Prostate gland (tissue), 2 donors: ENCODE measurements at regions not wholly inside any gene's neighbourhood (a gene's known extent, or its start where the extent isn't known, plus 50 kb on each side); places are given as distances from the start of the nearest gene placed in this dataset.

ENCODE experiments used
- POLR2A ChIP-seq: fragments of 450-650 bp; IDR thresholded peaks from one replicate; pipeline ENCODE4 v1.6.1; 2016; ENCODE audit warnings: antibody characterized with exemption, mild to moderate bottlenecking
- POLR2AphosphoS5 ChIP-seq: sonication (generic); formaldehyde crosslinking; IDR thresholded peaks from one replicate; pipeline ENCODE4 v1.6.1; 2017; ENCODE audit warnings: antibody characterized with exemption
- TF ChIP-seq, protein P1 (sequence below), 4 experiments: fragments of 200-600 bp in 2 of 4; fragments of 450-650 bp in 2 of 4; sonication (generic) in 2 of 4; IDR thresholded peaks; 1 replicate in 3 of 4; 2 replicates in 1 of 4; pipeline ENCODE4 v1.5.1; 2016 to 2019; ENCODE audit warnings: antibody characterized with exemption in 4 of 4, mild to moderate bottlenecking in 2 of 4, moderate library complexity in 2 of 4

DNA sequence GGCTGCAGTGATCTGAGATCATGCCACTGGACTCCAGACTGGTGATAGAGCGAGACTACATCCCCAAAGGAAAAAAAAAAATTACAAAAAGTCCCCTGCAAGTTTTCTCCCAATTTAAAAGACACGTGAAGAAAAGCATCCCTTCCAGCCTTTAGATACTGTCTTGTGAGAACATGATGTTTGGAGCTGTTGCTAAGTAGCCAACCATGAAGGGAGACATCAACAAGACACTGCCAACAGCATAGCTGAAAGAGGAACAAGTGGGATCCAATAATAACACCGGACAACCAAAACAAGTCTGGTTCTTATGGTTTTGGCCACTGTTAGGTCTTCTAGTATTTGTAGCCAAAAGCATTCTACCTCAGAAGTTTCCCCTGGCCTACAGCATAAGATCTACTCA is 118.9 kb upstream of the CCDC180 start:
- TF ChIP-seq, protein P1, sequence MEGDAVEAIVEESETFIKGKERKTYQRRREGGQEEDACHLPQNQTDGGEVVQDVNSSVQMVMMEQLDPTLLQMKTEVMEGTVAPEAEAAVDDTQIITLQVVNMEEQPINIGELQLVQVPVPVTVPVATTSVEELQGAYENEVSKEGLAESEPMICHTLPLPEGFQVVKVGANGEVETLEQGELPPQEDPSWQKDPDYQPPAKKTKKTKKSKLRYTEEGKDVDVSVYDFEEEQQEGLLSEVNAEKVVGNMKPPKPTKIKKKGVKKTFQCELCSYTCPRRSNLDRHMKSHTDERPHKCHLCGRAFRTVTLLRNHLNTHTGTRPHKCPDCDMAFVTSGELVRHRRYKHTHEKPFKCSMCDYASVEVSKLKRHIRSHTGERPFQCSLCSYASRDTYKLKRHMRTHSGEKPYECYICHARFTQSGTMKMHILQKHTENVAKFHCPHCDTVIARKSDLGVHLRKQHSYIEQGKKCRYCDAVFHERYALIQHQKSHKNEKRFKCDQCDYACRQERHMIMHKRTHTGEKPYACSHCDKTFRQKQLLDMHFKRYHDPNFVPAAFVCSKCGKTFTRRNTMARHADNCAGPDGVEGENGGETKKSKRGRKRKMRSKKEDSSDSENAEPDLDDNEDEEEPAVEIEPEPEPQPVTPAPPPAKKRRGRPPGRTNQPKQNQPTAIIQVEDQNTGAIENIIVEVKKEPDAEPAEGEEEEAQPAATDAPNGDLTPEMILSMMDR (IDR thresholded peaks at IDR 0.05) = no peak
- TF ChIP-seq POLR2AphosphoS5 = no peak
- TF ChIP-seq POLR2A = no peak
